Right lobe of liver (tissue), 4 donors: ENCODE measurements at regions not wholly inside any gene's neighbourhood (a gene's known extent, or its start where the extent isn't known, plus 50 kb on each side); places are given as distances from the start of the nearest gene placed in this dataset.

ENCODE experiments used
- POLR2A ChIP-seq: fragments of 450-650 bp; IDR thresholded peaks from one replicate; pipeline ENCODE4 v1.6.1; 2017; ENCODE audit warnings: antibody characterized with exemption, mild to moderate bottlenecking
- TF ChIP-seq, protein P1 (sequence below), 4 donors: fragments of 200-600 bp in 3 of 4; fragments of 450-650 bp in 1 of 4; IDR thresholded peaks; one replicate each; pipeline versions ENCODE4 v1.5.1 to v1.8.0; 2016 to 2022; ENCODE audit warnings: antibody characterized with exemption in 4 of 4, mild to moderate bottlenecking in 2 of 4
- donor health status: DM: no; HTN: no; CAD: no.
- donor health status: DM: no; HTN: no; CAD: no.
- donor health status: DM: no; HTN: yes; CAD: no.

DNA sequence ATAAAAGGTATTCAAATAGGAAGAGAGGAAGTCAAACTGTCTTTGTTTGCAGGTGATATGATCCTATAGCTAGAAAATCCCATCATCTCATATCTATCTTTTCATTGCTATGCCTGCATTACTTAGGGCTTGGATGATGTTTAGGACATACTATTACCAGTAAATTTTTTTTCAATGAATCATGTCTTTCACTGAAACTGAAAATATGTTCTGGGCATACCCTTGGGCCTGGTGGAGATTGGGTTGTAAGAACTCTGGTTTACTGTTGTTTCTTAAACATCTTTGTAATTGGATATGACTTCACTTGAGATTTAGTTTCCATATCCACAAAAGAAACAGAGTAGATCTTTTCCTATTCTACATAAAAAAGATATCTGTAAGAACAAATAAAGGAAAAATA, 502.2 kb upstream of the PRMT6 start:
- TF ChIP-seq, protein P1, sequence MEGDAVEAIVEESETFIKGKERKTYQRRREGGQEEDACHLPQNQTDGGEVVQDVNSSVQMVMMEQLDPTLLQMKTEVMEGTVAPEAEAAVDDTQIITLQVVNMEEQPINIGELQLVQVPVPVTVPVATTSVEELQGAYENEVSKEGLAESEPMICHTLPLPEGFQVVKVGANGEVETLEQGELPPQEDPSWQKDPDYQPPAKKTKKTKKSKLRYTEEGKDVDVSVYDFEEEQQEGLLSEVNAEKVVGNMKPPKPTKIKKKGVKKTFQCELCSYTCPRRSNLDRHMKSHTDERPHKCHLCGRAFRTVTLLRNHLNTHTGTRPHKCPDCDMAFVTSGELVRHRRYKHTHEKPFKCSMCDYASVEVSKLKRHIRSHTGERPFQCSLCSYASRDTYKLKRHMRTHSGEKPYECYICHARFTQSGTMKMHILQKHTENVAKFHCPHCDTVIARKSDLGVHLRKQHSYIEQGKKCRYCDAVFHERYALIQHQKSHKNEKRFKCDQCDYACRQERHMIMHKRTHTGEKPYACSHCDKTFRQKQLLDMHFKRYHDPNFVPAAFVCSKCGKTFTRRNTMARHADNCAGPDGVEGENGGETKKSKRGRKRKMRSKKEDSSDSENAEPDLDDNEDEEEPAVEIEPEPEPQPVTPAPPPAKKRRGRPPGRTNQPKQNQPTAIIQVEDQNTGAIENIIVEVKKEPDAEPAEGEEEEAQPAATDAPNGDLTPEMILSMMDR (IDR thresholded peaks at IDR 0.05), result no peak
- TF ChIP-seq POLR2A, result no peak
